D721Med (cell line): ENCODE measurements at regions not wholly inside any gene's neighbourhood (a gene's known extent, or its start where the extent isn't known, plus 50 kb on each side); places are given as distances from the start of the nearest gene placed in this dataset.

Experiments
- DNase-seq: peaks from one replicate; pipeline ENCODE4 v3.0.0; 2011; ENCODE audit warnings: low spot score; ENCODE audit not compliant: insufficient read length
- FAIRE-seq: peaks from 2 replicates; lab custom pipeline; 2011; peaks lifted over from hg19 to GRCh38; lab: Jason Lieb, UNC
- TF ChIP-seq, protein P1 (sequence below): IDR thresholded peaks from 2 replicates; pipeline ENCODE4 v1.5.1; 2012; ENCODE audit warnings: mild to moderate bottlenecking, control low read depth; ENCODE audit not compliant: insufficient read depth; ENCODE audit errors: missing control alignments

DNA sequence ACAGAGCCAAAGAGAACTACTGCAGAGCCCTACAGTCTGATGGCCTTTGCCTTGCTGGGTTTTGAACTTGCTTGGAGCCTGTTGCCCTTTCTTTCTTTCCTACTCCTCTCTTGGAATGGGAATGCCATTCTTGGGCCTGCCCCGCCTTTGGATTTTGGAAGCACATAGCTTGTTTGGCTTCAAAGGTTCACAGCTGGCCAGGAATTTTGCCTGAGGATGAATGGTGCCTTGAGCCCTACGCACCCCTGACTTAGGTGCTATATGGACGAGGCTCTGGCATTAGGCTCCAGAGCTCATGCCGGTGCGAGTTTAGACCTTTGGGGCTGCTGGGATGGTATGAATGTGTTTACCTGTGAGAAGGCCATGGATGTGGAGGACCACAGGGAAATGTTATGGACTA, 663.3 kb upstream of the HS6ST1 start:
- FAIRE-seq = no peak
- no peak for DNase-seq
- TF ChIP-seq, protein P1, sequence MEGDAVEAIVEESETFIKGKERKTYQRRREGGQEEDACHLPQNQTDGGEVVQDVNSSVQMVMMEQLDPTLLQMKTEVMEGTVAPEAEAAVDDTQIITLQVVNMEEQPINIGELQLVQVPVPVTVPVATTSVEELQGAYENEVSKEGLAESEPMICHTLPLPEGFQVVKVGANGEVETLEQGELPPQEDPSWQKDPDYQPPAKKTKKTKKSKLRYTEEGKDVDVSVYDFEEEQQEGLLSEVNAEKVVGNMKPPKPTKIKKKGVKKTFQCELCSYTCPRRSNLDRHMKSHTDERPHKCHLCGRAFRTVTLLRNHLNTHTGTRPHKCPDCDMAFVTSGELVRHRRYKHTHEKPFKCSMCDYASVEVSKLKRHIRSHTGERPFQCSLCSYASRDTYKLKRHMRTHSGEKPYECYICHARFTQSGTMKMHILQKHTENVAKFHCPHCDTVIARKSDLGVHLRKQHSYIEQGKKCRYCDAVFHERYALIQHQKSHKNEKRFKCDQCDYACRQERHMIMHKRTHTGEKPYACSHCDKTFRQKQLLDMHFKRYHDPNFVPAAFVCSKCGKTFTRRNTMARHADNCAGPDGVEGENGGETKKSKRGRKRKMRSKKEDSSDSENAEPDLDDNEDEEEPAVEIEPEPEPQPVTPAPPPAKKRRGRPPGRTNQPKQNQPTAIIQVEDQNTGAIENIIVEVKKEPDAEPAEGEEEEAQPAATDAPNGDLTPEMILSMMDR = no peak

DNA sequence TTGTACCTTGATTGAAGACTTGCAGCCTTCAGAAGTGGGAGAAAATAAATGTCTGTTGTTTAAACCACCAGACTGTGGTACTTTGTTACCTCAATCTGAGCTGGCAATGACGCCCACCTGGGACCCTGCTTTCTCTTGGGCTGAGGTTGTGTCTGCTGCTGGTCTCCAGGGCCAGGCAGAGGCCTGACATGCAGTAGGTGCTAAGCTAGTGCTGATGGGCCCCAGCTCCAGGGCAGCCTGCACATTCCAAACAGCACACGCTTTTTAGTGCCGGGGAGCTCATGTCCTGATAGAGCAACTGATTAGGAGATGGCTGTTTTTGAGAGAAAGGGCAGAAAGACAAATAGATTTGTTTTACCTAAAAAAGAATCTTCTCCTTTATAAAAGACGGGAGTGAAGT, 664.0 kb upstream of the HS6ST1 start:
- TF ChIP-seq, protein P1 = no peak
- FAIRE-seq = no peak
- no peak for DNase-seq

DNA sequence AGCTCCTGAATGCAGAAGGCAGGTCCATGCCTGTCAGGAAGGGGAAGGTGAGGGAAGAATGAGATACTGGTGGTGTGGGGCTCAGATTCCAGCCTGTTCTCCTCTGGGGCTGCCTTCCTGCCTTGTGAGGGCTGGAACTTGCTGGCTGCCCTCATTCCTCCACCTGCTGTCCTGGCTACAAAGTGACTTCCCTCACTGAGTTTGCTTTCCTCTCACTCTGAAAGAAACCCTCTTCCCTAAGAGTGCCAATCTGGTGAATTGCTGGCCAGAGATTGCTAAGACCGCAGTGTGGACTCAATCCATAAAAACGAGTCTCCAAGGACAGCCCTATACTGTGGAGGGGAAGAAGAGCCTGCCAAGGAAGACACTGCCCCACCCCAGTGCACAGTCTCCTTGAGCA, 664.4 kb upstream of the HS6ST1 start:
- FAIRE-seq (no peak), DNase-seq (no peak)
- TF ChIP-seq, protein P1 = no peak

DNA sequence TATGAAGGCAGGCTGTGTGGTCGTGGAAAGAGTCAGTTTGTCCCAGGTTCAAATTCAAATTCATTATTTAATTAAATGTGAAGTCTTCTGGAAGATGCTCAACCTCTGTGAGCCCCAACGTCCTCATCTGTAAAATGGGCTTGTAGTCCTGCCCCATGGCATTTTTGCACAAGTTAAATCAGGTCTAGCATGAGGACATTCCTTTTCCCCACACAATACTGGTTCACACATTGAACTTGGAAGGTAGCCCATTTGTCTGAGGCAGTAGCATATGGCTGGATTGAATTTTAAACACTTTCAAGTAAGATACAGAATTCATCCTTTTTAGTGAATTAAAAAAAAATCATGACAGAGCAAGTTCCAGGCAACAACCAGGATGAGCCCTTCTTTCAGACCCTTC, 665.4 kb upstream of the HS6ST1 start:
- TF ChIP-seq, protein P1 = no peak
- no peak for DNase-seq
- FAIRE-seq = no peak

DNA sequence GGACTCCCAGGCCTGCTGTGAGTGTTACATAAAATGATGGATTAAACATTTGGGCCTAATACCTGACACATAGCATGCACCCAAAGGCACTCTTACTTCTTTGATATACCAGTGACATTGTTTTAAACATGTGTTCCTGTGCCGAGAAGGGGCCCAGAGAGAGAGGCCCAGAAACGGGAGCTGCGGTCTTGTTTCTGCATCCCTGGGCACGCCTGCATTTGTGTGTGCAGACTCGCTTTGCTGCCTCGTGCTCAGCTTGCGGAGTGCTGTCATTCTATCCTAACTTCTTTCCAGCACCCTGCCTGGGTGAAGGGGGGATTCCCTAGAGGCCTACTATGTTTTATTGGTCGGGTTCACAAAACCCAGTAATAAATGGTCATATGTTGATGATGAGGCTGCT, 666.2 kb upstream of the HS6ST1 start:
- FAIRE-seq = no peak

DNA sequence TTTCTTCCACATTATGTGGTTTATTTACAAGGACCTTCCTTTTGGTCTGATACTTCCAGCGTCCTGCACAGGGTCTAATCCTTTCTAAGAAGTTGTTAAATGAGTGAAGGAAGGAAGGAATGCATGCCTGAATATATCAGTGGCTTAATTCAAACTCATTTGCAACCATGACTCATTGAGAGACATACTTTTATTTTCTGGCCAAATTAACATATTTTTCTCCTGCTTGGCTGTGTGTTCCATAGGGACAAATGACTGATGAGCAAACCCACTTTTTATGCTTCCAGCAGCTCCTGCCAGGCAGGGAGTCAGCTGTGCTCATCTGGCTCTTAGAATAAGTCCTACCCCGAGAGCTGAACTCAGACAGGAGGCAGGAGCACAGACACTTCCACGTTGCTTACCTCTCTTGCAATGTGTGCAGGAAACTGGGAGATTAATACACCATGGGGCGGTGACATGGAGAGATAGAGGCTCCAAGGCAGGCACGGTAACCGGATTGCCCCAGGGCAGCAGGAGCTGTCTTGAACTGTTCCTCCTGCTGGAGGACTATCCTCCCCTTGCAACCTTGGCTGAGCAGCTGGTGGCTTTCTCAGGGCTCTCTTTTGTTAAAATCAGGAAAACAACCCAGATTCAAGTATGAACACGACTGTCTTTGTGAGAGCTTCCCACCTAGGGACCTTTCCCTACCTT, 667.5 kb upstream of the HS6ST1 start:
- TF ChIP-seq, protein P1 = no peak
- DNase-seq = no peak
- no peak for FAIRE-seq

More for the DNA sequence above, 666.2 kb upstream of the HS6ST1 start:
- TF ChIP-seq, protein P1 = no peak
- DNase-seq = no peak

DNA sequence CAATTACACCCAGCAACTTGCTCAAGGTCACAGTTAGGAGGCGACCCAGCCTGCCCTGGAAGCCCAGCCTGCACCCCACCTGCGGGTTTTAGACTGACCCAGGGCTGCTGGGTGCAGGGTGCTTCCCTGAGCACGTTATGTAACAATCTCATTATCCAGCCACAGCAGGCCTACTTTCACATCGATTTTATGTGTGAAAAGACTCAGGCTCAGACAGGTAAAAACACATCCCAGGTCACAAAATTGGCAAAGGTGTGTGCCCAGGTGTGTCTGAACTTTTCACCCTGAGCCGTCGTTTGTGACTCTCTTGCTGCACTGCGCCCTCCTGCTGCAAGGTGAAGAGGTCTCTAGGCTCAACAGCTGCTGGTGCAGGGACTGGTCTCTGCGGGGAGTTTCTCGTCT, 668.2 kb upstream of the HS6ST1 start:
- no peak for DNase-seq
- TF ChIP-seq, protein P1 = no peak
- FAIRE-seq = no peak
